Activated CD4-positive, alpha-beta T cell treated with anti-CD3 and anti-CD28 coated beads for 36 hours (primary cell): ENCODE measurements at regions not wholly inside any gene's neighbourhood (a gene's known extent, or its start where the extent isn't known, plus 50 kb on each side); places are given as distances from the start of the nearest gene placed in this dataset.

Experiments used
- ATAC-seq: fragments of 200-7000 bp; cut with Tn5 transposase; one replicate; pipeline ENCODE4 v1.10.0; 2021; ENCODE audit warnings: mild to moderate bottlenecking, moderate library complexity
- CTCF ChIA-PET: fragments of 350-600 bp; sonication (Branson Sonifier 250); formaldehyde crosslinking; loops from one replicate; lab custom pipeline; 2021; ENCODE audit warnings: antibody characterized with exemption; lab: Charles Lee
- POLR2A ChIA-PET: fragments of 350-600 bp; sonication (Branson Sonifier 250); formaldehyde crosslinking; loops from one replicate; lab custom pipeline; 2021; ENCODE audit warnings: antibody characterized with exemption, inconsistent platforms; lab: Charles Lee
- DNase-seq: peaks from one replicate; pipeline ENCODE4 v3.0.0-alpha.2; 2020
- H3K27ac Mint-ChIP-seq: one replicate; pipeline ENCODE4 v1.8.0; 2021; ENCODE audit warnings: mixed read lengths
- H3K27me3 Mint-ChIP-seq: one replicate; pipeline ENCODE4 v1.8.0; 2021; ENCODE audit warnings: mixed read lengths
- H3K36me3 Mint-ChIP-seq: one replicate; pipeline ENCODE4 v1.8.0; 2021; ENCODE audit warnings: low read depth, mixed read lengths
- H3K4me1 Mint-ChIP-seq: one replicate; pipeline ENCODE4 v1.8.0; 2021; ENCODE audit warnings: mixed read lengths
- H3K4me3 Mint-ChIP-seq: one replicate; pipeline ENCODE4 v1.8.0; 2021; ENCODE audit warnings: mild to moderate bottlenecking, moderate library complexity, mixed read lengths
- H3K9me3 Mint-ChIP-seq: one replicate; pipeline ENCODE4 v1.8.0; 2021; ENCODE audit warnings: low read depth, mixed read lengths
- intact Hi-C, 2 experiments: fragments of 100-400 bp; cut with DNase I in 1 of 2; cut with micrococcal nuclease in 1 of 2; formaldehyde crosslinking; loops; one replicate each; pipeline versions ENCODE4 v1.14.2 to v1.15.1; 2022 to 2024; cut with DNase I, micrococcal nuclease

DNA sequence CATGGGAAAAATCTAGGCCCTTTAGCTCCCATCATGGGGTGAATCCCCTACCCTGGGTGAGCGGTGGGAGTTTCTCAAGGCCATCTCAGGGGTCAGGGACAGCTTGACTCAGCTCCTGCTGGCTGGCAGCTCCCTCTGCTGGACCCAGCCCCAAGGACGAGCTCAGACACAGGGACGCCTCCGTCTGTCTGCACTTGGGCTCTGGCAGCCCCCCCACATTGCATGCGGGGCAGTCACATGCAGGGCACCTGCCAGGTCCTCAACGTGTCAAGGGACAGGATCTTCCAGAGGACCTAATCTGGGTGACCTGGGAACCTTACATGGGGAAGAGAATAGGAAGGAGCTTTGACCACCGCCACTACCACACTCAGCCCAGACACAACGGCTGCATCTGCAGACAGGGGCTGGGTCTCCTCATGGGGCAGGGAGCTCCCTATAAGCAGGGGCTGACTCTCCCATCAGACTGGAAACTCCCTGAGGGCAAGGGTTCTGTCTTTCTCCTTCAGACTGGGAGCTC, 173.4 kb downstream of the MRPL14 start:
- ChIA-PET CTCF (interaction anchor here (0.6 to 0.8 kb wide), 5 partner anchors 10 to 239 kb away, joined by 3 to 4 read pairs (median 4); no protein-coding TSS in a partner anchor), POLR2A (no interaction called here)
- H3K27ac Mint-ChIP-seq = no peak overlapping the region
- no peak for DNase-seq
- H3K9me3 Mint-ChIP-seq = peaks cover 4% of the 10 kb centered on the region
- no peak overlapping the region for H3K4me3 Mint-ChIP-seq
- intact Hi-C loops = no loop called here
- no peak for ATAC-seq
- H3K36me3 Mint-ChIP-seq = no peaks in the 10 kb centered on the region
- peaks cover 8% of the 10 kb centered on the region for H3K27me3 Mint-ChIP-seq
- H3K4me1 Mint-ChIP-seq = no peaks in the 10 kb centered on the region

- no peaks in the 10 kb centered on the region for H3K4me1 Mint-ChIP-seq
- peaks cover 4% of the 10 kb centered on the region for H3K9me3 Mint-ChIP-seq
- H3K27ac Mint-ChIP-seq = no peak overlapping the region
- peaks cover 8% of the 10 kb centered on the region for H3K27me3 Mint-ChIP-seq
- H3K36me3 Mint-ChIP-seq = no peaks in the 10 kb centered on the region
- intact Hi-C loops = no loop called here
- H3K4me3 Mint-ChIP-seq = no peak overlapping the region
- CTCF ChIA-PET = interaction anchor here (0.8 kb wide), 1 partner anchor 52 kb away, joined by 3 read pairs; no protein-coding TSS in a partner anchor
- POLR2A ChIA-PET = no interaction called here
- ATAC-seq (no peak), DNase-seq (no peak)
Measured at GRCh38 chr6:43953256-43953655, 174.0 kb downstream of the MRPL14 start.

DNA sequence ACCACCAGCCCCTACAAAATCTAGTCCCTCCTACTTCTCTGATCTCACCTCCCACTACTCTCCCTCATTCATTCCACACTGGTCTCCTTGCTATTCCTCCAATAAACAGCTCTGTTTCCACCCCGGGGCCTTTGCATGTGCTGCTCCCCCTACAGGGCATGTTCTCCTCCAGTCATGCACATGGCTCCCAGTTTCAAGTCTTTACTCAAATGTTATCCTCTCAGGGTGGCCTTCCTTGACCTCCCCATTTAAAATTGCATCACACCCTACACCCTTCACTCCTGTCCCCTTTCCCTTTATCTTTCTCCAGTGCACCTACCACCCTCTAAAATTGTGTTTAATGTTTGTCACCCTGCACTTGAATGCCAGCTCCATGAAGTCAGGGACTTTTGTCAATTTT, 174.5 kb downstream of the MRPL14 start:
- ATAC-seq = peak; percentile 39
- Mint-ChIP-seq H3K27ac (no peak overlapping the region), H3K9me3 (peaks cover 4% of the 10 kb centered on the region), H3K4me3 (no peak overlapping the region), H3K27me3 (peaks cover 5% of the 10 kb centered on the region), H3K36me3 (no peaks in the 10 kb centered on the region), H3K4me1 (no peaks in the 10 kb centered on the region)
- DNase-seq = peak; percentile 41
- ChIA-PET CTCF (no interaction called here), POLR2A (no interaction called here)
- intact Hi-C loops = no loop called here

GRCh38 chr6:43951756-43952675, 175.2 kb downstream of the MRPL14 start:
- CTCF ChIA-PET = interaction anchor here (0.7 kb wide), 1 partner anchor 393 kb away, joined by 6 read pairs; no protein-coding TSS in a partner anchor
- Mint-ChIP-seq H3K27ac (no peak overlapping the region), H3K4me3 (no peak overlapping the region), H3K36me3 (no peaks in the 10 kb centered on the region), H3K9me3 (peaks cover 4% of the 10 kb centered on the region), H3K27me3 (peaks cover 2% of the 10 kb centered on the region), H3K4me1 (no peaks in the 10 kb centered on the region)
- POLR2A ChIA-PET = no interaction called here
- ATAC-seq = no peak
- no peak for DNase-seq
- intact Hi-C loops = loop anchor here in 1 of 2 experiments (1.0 kb wide), 1 partner anchor 183 kb away; no protein-coding TSS in a partner anchor

DNA sequence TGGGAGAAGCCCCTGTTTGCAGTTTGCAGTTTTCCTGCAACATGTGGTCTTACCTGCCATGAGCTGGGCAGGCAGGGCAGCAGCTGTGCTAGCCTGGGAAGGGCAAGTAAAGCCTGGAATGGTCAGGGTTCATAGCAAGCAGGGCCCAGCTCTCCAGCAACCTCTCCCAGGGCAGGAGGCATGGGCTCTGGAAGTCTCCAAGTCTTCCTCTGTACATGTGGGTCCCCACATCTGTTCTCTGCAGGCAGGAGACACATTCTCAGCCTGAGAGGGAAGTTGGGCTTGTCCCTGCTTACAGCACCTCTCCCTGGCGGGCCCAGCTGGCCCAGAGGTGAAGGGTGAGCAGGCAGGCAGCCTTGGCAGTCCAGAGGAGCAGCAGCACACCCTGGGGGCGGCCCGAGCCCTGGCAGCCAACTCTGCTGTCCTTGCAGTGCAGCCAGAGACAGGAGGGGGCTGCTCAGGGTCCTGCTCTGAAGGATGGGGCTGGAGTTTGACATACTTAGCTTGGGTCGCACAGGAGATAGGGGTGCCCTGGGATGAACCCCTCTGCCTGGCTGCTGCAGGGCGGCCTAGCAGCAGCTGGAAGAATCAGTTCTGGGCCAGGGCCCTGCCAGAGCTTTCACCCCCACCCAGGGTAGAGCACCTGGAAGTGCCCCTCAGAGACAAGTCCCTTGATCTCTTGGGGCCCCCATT, 176.0 kb downstream of the MRPL14 start:
- H3K9me3 Mint-ChIP-seq = peaks cover under 1% of the 10 kb centered on the region
- ChIA-PET CTCF (interaction anchor here (0.7 to 1.1 kb wide), 3 partner anchors 13 to 393 kb away, joined by 3 to 6 read pairs (median 4); no protein-coding TSS in a partner anchor), POLR2A (interaction anchor here (0.6 kb wide), 1 partner anchor 152 kb away, joined by 3 read pairs; no protein-coding TSS in a partner anchor)
- H3K27me3 Mint-ChIP-seq = peaks cover under 1% of the 10 kb centered on the region
- H3K4me3 Mint-ChIP-seq = no peak overlapping the region
- ATAC-seq (peak; percentile 33), DNase-seq (peak; percentile 45)
- intact Hi-C loops = loop anchor here in 1 of 2 experiments (1.0 kb wide), 1 partner anchor 182 kb away; no protein-coding TSS in a partner anchor
- no peak overlapping the region for H3K27ac Mint-ChIP-seq
- H3K4me1 Mint-ChIP-seq = no peaks in the 10 kb centered on the region
- H3K36me3 Mint-ChIP-seq = no peaks in the 10 kb centered on the region

DNA sequence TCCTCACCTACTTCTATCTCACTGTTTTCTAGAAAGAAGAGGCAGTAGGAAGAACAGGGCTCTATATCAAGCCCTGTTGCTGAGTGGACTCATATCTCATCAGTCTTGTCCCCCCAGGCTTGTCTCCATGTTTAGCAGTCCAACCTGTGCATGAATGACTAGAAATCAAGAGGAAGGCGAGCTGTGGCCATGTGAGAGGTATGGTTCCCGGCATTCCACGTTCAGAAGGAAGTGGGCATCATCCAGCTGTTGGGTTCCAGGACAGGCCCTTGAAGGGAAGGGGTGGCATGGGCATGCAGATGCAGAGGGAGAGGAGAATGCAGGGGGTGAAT, 176.6 kb downstream of the MRPL14 start:
- no peak overlapping the region for H3K27ac Mint-ChIP-seq
- ChIA-PET POLR2A (interaction anchor here (0.6 kb wide), 1 partner anchor 152 kb away, joined by 3 read pairs; no protein-coding TSS in a partner anchor), CTCF (interaction anchor here (0.9 to 1.1 kb wide), 2 partner anchors 12 to 156 kb away, joined by 3 to 4 read pairs; no protein-coding TSS in a partner anchor)
- no peak for ATAC-seq
- intact Hi-C loops = loop anchor here in 1 of 2 experiments (1.0 kb wide), 1 partner anchor 181 kb away; no protein-coding TSS in a partner anchor
- no peaks in the 10 kb centered on the region for H3K36me3 Mint-ChIP-seq
- no peaks in the 10 kb centered on the region for H3K9me3 Mint-ChIP-seq
- no peaks in the 10 kb centered on the region for H3K27me3 Mint-ChIP-seq
- DNase-seq = no peak
- H3K4me3 Mint-ChIP-seq = no peak overlapping the region
- no peaks in the 10 kb centered on the region for H3K4me1 Mint-ChIP-seq

- intact Hi-C loops = no loop called here
- ChIA-PET CTCF (interaction anchor here (1.1 kb wide), 1 partner anchor 156 kb away, joined by 4 read pairs; no protein-coding TSS in a partner anchor), POLR2A (no interaction called here)
- Mint-ChIP-seq H3K27me3 (no peaks in the 10 kb centered on the region), H3K4me3 (no peak overlapping the region), H3K27ac (no peak overlapping the region), H3K9me3 (peaks cover 3% of the 10 kb centered on the region), H3K36me3 (no peaks in the 10 kb centered on the region), H3K4me1 (no peaks in the 10 kb centered on the region)
- no peak for DNase-seq
- ATAC-seq = no peak
Measured at GRCh38 chr6:43950051-43950605, 177.1 kb downstream of the MRPL14 start.

DNA sequence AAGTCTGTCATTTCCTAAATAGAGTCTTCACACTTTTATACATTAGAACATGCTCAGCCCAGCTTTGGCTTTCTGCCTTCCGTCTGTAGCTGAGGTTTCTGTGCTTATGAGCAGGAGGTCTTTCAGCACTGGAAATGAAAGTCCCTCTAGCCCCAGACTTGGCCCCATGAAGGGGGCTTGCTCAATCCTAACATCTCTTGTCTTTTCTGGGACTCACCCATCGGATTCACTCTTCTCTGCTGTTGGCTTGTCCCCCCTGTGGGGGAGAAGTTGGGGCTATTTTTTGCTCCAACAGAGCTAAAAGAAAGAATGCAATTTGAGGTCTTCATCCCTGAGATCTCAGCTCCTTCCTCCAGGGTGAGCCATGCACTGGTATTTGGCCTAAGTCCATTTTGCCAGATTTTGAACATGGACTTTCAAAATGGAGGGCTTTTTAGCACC, 177.7 kb downstream of the MRPL14 start:
- intact Hi-C loops = no loop called here
- CTCF ChIA-PET = interaction anchor here (0.8 kb wide), 1 partner anchor 80 kb away, joined by 3 read pairs; no protein-coding TSS in a partner anchor
- H3K36me3 Mint-ChIP-seq = no peaks in the 10 kb centered on the region
- no peak for DNase-seq
- ATAC-seq = no peak
- POLR2A ChIA-PET = no interaction called here
- no peak overlapping the region for H3K4me3 Mint-ChIP-seq
- no peak overlapping the region for H3K27ac Mint-ChIP-seq
- no peaks in the 10 kb centered on the region for H3K27me3 Mint-ChIP-seq
- peaks cover 6% of the 10 kb centered on the region for H3K9me3 Mint-ChIP-seq
- H3K4me1 Mint-ChIP-seq = no peaks in the 10 kb centered on the region

DNA sequence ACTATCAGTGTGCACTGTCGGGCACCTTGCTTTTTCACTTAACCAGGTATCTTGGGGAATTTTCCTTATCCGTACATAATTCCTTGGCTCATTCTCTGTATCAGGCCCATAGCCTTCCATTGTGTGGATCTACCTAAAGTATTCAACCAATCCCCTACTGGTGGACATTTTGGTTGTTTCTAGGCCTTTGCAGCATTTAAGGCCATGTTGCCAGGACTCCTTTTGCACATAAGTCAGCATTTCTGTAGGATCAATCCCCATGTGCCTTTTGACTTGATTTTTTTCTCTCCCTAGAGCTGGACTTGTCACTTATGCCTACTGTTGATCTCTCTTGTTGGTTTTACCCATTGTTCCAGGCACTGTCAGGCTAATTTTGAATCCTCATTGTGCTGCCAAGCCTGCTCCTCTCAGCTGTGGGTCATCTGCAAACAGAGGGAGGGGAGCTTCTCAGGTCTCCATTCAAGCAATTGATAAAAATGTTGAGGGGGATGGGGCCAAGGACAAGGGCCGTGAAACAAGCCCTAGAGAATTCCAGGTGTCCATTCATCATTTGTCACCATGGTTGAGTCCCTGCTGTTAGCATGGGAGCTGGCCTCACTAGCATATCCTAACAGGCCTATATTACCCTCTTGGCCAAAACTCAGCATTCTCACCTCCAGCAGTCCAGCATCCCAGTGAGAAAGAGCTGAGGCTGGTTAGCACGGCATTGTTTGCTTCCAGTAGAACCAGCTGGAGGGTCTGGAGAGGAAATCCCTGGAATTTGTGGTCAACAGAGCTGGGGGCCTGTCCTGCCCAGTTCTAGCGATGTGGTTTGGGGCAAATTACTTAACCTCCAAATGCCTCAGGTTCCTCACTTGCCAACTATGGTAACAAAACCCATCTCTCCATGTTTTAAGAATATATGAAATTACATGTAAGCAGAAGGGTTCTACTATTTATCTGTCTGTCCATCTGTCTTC, 178.4 kb downstream of the MRPL14 start:
- intact Hi-C loops = no loop called here
- Mint-ChIP-seq H3K9me3 (peaks cover 6% of the 10 kb centered on the region), H3K36me3 (no peaks in the 10 kb centered on the region), H3K4me1 (no peaks in the 10 kb centered on the region), H3K27me3 (no peaks in the 10 kb centered on the region), H3K4me3 (no peak overlapping the region), H3K27ac (no peak overlapping the region)
- ATAC-seq (no peak), DNase-seq (no peak)
- ChIA-PET POLR2A (interaction anchor here (0.6 kb wide), 1 partner anchor 106 kb away, joined by 3 read pairs; no protein-coding TSS in a partner anchor), CTCF (interaction anchor here (0.7 to 0.8 kb wide), 3 partner anchors 15 to 81 kb away, joined by 3 read pairs; no protein-coding TSS in a partner anchor)

DNA sequence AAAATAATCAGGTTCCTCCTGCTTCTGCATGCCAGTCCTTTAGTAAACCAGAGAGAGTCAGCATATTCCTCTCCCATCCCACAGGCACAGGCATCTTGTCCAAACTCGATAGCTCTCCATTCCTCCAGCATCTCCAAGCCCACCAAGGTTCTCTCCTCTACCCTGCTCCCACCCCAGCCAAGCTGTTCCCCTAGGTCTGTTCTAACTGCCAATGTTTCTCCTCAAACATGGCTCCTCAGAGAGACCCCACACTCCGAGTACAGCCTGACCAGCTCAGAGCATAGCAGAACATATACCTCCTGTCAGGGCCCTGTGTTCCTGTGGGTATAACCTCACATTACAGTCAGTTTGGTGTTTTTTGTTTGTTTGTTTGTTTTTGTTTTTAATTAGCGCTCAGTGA, 177.8 kb downstream of the VEGFA start:
- Mint-ChIP-seq H3K9me3 (peaks cover 6% of the 10 kb centered on the region), H3K27ac (no peak overlapping the region), H3K4me3 (no peak overlapping the region), H3K36me3 (no peaks in the 10 kb centered on the region), H3K4me1 (no peaks in the 10 kb centered on the region), H3K27me3 (no peaks in the 10 kb centered on the region)
- intact Hi-C loops = no loop called here
- ChIA-PET POLR2A (no interaction called here), CTCF (interaction anchor here (0.7 kb wide), 1 partner anchor 73 kb away, joined by 3 read pairs; no protein-coding TSS in a partner anchor)
- ATAC-seq (no peak), DNase-seq (no peak)
